GM10266 (cell line): ENCODE measurements at regions not wholly inside any gene's neighbourhood (a gene's known extent, or its start where the extent isn't known, plus 50 kb on each side); places are given as distances from the start of the nearest gene placed in this dataset.

Experiments
- DNase-seq: peaks from one replicate; pipeline ENCODE4 v3.0.0; 2012; ENCODE audit errors: extremely low spot score
- TF ChIP-seq, protein P1 (sequence below): IDR thresholded peaks from 2 replicates; pipeline ENCODE4 v1.5.1; 2012; ENCODE audit warnings: mild to moderate bottlenecking, low read depth; ENCODE audit not compliant: control insufficient read depth, insufficient read depth; ENCODE audit errors: missing control alignments

- TF ChIP-seq, protein P1, sequence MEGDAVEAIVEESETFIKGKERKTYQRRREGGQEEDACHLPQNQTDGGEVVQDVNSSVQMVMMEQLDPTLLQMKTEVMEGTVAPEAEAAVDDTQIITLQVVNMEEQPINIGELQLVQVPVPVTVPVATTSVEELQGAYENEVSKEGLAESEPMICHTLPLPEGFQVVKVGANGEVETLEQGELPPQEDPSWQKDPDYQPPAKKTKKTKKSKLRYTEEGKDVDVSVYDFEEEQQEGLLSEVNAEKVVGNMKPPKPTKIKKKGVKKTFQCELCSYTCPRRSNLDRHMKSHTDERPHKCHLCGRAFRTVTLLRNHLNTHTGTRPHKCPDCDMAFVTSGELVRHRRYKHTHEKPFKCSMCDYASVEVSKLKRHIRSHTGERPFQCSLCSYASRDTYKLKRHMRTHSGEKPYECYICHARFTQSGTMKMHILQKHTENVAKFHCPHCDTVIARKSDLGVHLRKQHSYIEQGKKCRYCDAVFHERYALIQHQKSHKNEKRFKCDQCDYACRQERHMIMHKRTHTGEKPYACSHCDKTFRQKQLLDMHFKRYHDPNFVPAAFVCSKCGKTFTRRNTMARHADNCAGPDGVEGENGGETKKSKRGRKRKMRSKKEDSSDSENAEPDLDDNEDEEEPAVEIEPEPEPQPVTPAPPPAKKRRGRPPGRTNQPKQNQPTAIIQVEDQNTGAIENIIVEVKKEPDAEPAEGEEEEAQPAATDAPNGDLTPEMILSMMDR: no peak
- DNase-seq: no peak
Observed at GRCh38 chr1:29878501-29878900, 642.2 kb downstream of the PTPRU start.

DNA sequence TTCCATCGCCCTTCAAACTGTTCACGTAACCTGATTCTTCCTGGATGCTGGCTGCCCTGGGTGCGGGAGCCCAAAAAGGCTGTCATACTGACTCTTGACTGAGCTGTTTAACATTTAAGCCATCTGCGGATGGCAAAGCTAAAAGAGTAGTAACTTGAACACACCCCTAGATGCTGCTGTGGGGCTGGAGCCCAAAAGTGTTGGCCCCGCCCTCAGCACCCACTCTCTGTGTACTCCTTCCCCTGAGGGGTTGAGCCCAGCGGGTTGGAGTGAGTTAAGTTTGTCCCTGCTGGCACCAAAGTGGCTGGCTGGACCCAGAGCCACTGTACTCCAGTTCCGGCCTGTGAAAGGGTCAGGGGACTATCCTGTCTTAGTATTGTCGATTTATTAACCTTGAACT, 640.6 kb downstream of the PTPRU start:
- TF ChIP-seq, protein P1: no peak
- DNase-seq: no peak

GRCh38 chr1:29876441-29876840, 640.1 kb downstream of the PTPRU start:
- no peak for DNase-seq
- TF ChIP-seq, protein P1: no peak

GRCh38 chr1:29875557-29876028, 639.3 kb downstream of the PTPRU start:
- no peak for DNase-seq
- TF ChIP-seq, protein P1: no peak

DNA sequence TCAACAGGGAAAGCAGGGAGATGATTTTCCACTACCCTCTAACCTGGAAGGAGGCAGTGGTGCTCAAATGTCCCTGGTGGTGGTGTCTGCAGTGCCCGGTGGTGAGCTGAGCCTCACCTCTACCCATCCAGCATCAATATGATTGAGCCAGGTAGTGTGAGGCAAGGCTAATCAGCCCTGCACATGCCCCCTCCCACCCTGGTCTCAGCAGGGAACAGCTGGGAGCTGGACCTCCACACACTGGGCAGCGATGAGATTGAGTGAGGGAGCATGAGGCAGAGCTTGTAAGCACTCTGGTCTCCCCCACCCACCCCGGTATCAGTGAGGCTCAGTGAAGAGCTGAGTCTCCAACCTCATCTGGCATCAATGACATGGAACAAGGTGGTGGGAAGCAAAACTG, 634.3 kb downstream of the PTPRU start:
- TF ChIP-seq, protein P1: no peak
- no peak for DNase-seq

GRCh38 chr1:29869802-29870201, 633.5 kb downstream of the PTPRU start:
- TF ChIP-seq, protein P1: no peak
- DNase-seq: no peak

- no peak for DNase-seq
Observed at GRCh38 chr1:29868944-29869343, 632.6 kb downstream of the PTPRU start.

More at GRCh38 chr1:29868944-29869343, 632.6 kb downstream of the PTPRU start:
- TF ChIP-seq, protein P1: no peak
